GM19463 (cell line): ENCODE measurements at regions not wholly inside any gene's neighbourhood (a gene's known extent, or its start where the extent isn't known, plus 50 kb on each side); places are given as distances from the start of the nearest gene placed in this dataset.

ENCODE experiments used
- ATAC-seq: cut with Tn5 transposase; IDR thresholded peaks from one replicate; pipeline ENCODE4 v1.9.1; 2021; ENCODE audit warnings: mild to moderate bottlenecking, moderate library complexity; ENCODE audit not compliant: unreplicated experiment

DNA sequence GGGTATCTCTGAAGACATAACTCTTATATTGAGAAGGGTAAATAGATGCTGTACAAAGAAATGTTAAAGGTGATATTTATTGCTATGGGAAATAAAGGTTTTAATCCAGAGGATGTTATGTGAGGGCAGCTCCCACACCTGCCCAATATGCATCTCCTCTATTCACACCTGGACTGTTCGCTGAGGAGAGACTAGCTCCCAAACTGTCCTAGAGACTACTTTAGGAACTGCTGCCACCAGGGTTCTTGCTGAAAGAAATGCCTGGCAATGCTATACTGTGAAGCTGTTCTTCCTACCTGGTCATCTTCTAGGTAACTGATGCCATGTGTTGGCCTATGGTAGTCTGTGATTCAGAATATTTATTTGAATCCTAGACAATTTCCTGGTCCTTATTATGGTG is 1421.5 kb upstream of the SPRY2 start:
- ATAC-seq, result no peak

DNA sequence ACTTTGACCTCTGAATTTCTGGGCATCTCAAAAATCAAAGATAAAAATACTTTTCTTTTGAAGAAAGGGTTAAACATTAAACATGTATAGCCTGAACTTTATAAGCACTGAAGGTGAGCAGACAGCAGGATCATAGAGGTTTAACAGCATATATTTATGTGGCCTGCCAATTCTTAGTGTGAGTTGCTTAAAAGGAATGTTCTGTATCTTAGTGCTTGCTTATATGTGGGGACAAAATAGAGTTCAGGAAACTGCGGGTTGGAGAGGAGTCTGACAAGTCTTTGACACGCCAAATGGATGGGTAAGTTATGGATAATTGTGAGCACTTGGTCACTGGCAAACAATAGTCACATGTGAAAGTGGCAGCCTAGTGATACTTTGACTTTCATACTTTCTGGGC is 1419.4 kb upstream of the SPRY2 start:
- ATAC-seq, result no peak

DNA sequence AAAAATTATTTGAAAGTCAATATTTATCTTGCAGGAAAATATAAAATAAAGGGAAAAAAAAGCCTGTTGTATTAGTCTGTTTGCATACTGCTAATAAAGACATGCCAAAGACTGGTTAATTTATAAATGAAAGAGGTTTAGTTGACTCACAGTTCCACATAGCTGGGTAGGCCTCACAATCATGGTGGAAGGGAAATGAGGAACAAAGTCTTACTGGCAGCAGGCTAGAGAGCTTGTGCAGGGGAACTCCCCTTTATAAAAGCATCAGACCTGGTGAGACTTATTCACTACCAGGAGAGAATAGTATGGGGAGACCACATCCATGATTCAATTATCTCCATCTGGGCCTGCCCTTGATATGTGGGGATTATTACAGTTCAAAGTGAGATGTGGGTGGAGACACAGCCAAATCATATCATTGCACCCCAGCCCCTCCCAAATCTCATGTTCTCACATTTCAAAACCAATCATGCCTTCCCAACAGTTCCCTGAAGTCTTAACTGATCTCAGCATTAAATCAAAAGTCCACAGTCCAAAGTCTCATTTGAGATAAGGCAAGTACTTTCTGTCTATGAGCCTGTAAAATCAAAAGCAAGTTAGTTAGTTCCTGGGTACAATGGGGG is 1416.5 kb upstream of the SPRY2 start:
- no peak for ATAC-seq

DNA sequence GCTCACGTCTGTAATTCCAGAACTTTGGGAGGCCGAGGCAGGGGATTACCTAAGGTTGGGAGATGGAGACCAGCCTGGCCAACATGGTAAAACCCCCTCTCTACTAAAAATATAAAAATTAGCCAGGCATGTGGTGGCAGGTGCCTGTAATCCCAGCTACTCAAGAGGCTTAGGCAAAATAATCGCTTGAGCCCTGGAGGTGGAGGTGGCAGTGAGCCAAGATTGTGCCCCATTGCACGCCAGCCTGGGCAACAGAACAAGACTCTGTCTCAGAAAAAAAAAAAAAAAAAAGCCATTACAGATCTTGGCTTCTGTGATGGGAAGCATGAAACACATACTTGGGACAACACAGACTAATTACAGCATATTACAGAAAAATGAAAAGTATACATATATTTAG is 1404.5 kb upstream of the SPRY2 start:
- no peak for ATAC-seq

DNA sequence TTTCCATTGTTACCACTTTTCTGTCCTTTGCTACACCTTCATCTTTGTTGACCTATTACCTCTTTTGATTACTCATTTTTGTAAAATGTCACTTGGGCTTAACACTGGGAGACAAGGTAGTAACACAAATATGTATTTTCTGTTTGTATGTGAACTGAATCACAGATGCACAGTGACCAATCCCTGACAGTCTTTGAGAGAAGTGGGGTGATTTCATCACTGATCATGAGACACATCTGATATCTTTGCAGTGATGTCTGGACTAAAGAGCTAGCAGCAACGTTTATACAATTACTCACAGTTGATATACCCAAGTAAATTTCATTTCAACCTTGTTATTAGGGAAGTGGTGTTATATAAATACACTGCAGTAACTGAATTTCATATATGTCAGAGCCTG is 1397.4 kb upstream of the SPRY2 start:
- no peak for ATAC-seq

DNA sequence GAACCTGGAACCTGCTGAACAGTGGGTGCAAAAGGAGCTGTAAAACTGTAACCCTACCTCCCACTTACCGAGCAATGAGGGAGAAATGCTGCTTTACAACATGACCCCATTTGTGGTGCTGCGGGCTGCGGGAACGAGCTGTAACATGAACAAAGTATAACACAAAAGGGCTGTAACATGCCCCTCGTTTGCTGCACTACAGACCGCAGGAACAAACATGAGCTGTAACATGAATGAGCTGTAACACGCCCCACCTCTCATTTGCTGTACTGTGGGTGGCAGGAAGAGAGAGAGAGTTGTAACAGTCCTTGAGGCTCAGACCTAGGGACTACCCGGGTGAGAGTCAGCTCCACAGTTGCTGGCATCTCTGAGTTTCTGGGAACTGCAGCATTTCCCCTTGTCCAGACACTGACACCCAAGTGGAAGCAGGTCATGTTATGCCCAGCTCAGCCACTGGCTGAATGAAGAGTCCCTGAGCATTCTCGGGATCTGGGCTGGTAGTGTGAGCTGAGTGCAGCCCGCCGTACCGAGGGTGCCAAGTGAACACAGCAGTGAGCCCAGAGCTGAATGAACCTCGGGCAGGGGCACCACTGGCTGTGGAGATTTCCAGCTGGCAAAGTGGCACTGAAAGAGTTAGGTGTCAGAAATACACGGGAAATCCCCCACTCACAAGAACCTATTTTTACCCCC is 1385.3 kb upstream of the SPRY2 start:
- ATAC-seq, result no peak

DNA sequence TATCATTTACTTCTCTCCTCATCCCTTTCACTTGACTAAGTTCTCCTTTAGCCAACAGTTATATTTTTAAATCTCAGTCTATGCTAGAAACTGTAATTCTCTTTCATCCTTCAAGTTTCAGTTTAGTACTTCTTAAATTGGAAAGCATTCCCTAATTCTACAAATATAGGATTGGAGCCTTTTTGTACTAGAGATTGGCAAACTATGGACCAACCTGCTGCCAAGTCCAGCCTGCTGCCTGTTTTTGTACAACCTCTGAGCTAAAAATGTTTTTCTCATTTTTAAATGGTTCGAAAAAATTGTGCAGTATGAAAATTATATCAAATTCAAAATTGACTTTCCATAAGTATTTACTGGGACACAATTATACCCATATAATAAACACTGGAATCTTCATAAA is 1381.5 kb upstream of the SPRY2 start:
- no peak for ATAC-seq

DNA sequence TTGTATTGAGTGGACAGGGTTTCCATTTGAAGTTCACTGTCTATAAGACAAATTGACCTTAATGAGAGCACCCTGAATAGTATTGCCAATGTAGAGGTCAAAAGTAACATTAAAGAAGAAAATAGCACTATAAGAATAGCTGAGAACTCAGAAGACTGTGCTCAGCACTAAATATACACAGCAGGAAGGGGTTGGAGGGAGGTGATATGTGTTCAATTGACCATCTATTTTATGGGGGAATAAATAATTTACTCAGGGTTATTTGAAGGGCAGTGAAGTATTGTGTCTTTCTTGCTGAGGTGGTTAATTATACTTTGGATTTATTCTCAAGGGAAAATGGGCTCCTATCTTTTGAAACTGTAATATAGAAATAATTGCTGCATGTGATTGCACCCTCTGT is 1380.5 kb upstream of the SPRY2 start:
- no peak for ATAC-seq

DNA sequence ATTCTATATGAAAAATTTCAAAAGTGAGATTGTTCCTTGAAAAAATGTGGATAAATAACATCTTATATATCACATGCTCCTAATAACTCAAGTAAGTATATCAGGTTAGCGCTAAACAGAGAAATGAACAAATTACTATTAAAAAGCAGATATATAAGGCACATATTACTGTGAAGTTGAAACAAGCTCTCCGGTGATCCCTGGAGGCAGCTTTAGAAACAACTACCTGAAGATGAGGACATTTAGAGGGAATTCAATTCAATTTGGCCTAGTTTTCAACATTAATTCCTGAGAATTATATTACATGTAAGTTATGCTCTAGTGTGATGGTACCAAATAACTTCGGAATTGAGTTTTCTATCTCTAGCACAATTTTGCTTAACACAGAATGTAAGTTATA is 1373.6 kb upstream of the SPRY2 start:
- no peak for ATAC-seq

DNA sequence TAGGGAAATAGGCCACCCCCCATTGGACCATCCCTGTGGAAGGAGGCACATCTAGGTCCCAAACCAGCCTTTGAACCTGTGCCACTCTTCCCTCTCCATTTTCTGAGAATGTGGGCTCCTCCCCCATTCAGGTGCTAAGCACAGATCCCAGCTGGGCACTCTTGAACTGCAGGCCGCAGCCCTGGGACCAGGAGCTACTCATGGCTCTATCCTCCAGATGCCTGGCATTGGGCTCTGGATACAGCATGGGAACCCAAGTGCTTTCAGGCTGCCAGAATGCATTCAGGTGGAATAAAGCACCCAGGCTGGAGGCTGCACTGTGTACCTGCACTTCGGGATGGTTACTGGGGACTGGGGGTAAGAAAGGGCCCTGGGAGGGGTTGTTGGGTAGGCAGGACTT is 1372.3 kb upstream of the SPRY2 start:
- no peak for ATAC-seq

DNA sequence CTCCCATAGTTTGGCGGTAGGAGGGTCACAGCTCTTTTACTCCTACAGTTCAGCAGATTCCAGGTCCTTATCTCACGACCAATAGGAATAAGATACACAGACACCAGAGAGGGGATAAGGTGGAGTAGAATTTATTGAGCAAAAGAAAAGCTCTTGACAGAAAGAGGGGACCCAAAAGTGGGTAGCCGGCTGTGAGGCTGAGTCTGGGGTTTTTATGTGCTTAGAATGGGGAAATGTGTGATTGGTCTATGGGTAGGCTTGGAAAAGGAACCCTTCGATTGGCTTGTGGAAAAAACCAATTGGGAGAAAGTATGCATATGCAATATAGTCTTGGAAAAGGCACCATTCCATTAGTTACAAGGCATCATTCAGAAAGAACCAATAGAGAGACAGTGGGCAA is 1356.9 kb upstream of the SPRY2 start:
- no peak for ATAC-seq

DNA sequence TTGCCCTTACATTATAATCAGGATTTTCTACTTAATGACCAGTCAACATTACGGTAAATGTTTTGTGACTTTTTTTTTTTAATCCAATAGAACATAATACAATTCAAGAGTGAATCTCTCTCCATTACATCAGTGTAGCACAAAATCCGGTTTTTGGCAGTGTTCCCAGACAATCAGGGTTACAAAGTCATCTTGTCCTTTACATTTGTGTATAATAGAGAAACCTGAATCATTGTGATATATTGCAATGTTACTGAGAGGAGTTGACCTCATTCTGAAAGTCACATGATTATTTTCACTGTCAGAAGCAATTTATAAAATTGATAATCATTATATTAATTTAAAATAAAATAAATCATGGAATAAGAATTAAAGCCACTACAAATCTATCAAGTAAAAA is 1346.0 kb upstream of the SPRY2 start:
- no peak for ATAC-seq

DNA sequence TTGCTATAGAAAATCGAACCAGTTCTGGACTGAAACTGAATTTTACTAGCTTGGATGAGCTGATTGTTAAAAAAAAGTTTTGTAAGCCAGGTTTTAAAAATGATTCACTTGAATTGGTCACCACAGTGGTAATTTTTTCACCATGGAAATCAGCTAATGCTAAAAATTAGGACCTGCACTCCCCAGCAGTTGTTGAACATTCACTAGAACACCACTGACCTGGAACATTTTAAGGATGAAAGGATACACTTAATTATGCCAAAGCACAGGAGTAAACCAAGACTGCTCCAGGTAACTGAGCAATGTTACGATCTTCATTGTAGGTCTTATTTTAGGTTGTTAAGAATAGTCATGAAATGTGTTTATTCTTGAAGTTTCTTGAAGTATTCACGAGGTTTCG is 1342.6 kb upstream of the SPRY2 start:
- no peak for ATAC-seq

DNA sequence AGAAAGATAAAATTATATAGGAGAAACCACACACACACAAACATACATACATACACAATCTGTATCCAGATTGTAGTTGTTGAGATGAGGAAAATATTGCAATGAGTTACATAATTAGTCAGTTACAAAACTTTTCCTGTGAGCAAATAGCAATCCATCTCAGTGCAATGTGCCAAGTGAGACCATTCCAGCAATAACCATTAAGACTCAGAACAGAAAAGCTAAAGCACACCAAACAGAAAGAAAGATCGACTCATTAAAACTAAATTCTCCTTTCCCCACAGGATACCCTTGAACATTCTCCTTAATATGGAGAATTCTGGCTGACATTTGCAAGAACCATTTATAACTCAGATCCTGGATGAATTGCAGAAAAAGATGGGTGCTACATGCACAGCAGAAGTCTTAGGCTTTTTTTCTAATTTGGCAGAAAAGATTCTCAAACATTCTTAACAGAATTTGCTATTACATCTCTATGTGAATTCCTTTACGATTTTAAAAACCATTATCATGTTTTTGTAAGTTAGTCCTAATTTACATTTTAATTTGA is 1341.2 kb upstream of the SPRY2 start:
- ATAC-seq, result no peak

DNA sequence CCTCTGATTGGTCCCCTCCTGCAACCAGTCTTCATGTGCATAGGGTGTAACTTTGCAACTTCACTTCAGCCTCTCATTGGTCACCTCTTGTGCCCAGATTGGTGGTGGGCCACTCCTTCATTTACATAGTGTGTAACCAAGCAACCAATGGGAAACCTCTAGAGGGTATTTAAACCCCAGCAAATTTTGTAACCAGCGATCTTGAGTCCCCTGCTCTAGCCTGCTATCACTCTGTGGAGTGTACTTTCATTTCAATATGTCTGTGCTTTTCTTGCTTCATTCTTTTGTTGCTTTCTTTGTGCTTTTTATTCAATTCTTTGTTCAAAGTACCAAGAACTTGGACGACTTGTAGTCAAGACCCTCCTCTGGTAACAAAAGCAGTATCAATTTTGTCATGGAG is 1336.9 kb upstream of the SPRY2 start:
- ATAC-seq, result no peak

DNA sequence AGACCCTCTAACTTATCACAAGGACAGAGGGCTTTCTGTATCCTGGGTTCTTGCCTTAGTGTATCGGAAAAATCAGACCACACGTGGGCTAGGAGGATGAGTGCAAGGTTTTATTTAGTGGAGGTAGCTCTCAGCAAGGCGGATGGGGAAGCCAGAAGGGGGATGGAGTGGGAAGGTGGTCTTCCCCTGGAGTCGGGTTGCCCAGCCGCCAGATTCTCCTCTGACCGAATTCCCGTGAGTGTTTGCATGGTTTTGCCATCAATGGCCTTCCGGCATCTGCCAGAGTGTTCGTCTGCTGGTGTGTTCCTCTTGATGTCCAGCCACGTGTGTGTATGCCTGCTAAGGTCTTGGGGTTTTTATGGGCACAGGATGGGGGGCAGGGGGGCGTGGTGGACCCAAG is 1335.1 kb upstream of the SPRY2 start:
- no peak for ATAC-seq

DNA sequence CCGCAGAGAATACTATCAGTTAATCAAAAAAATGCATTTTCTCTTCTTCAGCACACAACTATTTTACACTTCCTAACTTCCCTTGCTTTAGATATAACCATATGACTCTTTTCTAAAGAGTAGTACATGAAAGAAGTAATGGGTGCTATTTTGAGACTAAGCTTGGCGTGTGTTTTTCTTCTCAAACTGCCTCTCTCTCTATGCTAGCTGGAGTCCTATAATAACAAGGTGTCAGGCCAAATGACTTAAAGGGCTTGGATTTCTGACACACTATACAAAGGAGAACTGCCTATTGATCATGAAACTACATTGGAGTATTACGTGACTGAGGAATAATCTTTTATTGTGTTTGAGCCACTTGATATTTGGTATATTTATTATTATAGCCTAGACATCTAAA is 1330.1 kb upstream of the SPRY2 start:
- ATAC-seq, result no peak

DNA sequence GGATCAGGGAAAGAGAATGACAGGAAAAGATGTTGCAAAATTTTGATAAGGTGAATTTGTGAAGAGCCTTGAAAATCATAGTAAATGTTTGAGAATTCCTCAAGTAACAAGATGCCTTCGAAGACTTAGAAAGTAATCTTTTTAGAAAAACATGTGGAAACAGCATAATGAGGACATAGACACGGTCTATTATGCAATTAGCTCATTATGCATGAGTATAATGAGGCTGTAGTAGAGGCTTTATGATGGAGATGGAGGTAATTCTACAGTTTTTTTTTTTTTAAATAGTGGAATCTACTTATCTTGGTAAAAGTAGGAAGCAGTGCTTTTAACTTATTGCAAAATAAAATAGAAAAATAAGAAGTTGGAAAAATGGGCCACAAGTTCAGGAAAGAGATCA is 1329.1 kb upstream of the SPRY2 start:
- ATAC-seq, result no peak

DNA sequence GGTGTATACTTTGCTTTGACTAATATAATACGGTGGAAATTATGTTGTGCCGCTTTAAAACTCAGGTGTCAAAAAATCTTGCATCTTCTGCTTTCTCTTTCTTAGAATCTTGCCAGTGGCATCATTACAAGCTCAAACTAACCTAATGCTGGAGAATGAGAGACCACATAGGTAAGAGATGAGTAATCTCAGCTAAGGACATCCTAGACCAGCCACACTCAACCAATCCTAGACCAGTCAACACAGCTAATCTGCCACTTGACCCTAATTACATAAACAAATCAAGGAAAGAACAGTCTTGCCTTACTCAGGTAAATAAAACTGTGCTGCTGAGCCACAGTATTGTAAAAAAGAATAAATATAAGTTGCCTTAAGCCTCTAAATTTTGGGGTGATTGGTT is 1323.9 kb upstream of the SPRY2 start:
- ATAC-seq, result no peak

DNA sequence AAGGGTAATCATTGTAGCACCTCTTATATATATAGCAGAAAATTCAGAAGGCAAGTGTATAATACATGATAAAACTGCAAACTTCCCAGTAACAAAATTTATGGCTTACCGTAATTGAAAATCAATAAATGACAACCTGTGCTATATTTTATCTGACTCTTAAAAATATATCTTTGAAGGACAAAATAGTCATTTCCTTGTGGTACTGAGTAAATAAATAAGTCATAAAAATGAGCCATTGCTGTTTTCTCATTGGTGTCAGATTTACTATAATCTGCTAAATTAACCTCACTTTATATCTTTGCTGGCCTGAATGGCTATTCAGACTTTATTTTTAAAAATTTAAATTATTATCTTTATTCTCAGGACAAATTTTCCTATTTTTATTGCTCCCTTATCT is 1319.1 kb upstream of the SPRY2 start:
- ATAC-seq, result no peak

DNA sequence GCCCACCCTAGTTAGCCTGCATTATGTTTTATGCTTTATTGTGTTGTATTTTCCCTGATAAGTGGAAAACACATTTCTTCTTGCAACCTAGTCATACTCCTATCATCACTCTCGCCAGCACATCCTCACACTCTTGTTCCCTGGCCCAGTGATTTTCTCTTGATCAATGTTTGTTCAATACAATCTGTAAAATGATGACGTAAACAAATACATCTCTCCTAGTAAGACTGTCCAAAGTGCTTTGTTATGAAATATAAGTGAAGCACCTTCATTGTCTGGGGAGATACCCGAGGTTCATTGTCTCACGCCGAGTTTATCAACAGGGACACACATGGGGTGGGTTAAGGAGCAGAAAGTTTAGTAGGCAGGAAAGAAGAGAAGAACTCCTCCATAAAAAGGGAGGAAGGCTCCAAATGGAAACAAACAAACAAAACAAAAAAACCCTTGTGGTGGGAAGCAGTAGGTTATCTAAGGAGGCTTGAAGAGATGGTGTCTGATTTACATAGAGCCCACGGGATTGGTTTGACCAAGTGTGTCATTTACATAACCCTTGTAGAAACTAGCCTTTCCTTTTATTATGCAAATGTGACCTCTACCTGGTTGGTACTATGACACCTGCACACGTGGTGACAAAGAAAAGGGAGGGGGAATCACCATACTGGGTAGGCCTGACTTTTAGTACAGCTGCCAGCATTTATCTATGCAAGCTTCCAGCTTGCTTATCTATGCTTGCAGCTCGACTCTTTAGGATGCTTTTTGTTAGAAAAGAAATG is 1317.9 kb upstream of the SPRY2 start:
- ATAC-seq, result no peak

DNA sequence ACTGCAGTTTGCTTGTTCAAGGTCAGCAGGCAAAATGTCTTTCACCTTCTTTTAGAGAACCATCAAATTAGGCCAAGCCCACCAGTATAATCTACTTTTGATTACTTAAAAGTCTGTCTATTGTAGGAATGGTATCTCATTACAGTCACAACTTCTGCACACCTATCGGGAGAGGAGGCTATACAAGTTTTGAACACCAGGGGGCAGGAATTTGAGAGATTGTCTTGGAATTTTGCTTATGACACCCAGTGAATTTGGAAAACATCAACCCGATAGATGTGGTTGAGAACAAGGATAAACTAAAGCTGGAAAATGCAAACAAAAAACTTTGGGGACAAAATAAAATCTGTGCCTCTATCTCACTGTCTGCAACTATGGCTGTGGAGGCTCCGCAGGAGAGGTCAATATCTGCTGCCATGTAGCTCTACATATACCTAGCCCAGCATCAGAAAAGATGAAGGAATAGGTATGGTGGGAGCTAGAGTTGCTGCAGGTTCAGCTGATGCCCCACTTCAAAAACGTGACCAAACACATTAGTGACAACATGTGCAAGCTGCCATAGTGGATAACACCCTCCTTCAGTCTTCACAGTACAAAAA is 1299.2 kb upstream of the SPRY2 start:
- ATAC-seq, result no peak
